Neuronal stem cell (in vitro differentiated cells): ENCODE measurements at regions not wholly inside any gene's neighbourhood (a gene's known extent, or its start where the extent isn't known, plus 50 kb on each side); places are given as distances from the start of the nearest gene placed in this dataset.

Experiments used
- DNase-seq: peaks from one replicate; pipeline ENCODE4 v3.0.0-alpha.2; 2013; ENCODE audit warnings: low spot score
- H2AFZ ChIP-seq: one replicate; pipeline ENCODE4 v1.6.1; 2013; ENCODE audit warnings: mild to moderate bottlenecking, low read length, inconsistent platforms
- H2AK5ac ChIP-seq: 2 replicates; pipeline ENCODE4 v1.6.1; 2013; ENCODE audit warnings: low read depth, mild to moderate bottlenecking, inconsistent platforms, low read length, moderate library complexity, mixed read lengths
- H2BK120ac ChIP-seq: 2 replicates; pipeline ENCODE4 v1.6.1; 2013; ENCODE audit warnings: low read depth, mild to moderate bottlenecking, inconsistent platforms, low read length, moderate library complexity, mixed read lengths
- H2BK12ac ChIP-seq: one replicate; pipeline ENCODE4 v1.6.1; 2013; ENCODE audit warnings: low read length, inconsistent platforms
- H2BK15ac ChIP-seq: 2 replicates; pipeline ENCODE4 v1.6.1; 2013; ENCODE audit warnings: mild to moderate bottlenecking, low read length, inconsistent platforms, mixed read lengths
- H2BK5ac ChIP-seq: one replicate; pipeline ENCODE4 v1.6.1; 2013; ENCODE audit warnings: inconsistent platforms, mild to moderate bottlenecking, low read length, moderate library complexity
- H3K14ac ChIP-seq: one replicate; pipeline ENCODE4 v1.6.1; 2013; ENCODE audit warnings: low read length, inconsistent platforms
- H3K18ac ChIP-seq: 2 replicates; pipeline ENCODE4 v1.6.1; 2013; ENCODE audit warnings: low read length, inconsistent platforms
- H3K23ac ChIP-seq: 2 replicates; pipeline ENCODE4 v1.6.1; 2013; ENCODE audit warnings: low read depth, mild to moderate bottlenecking, mixed read lengths, low read length, inconsistent platforms; ENCODE audit not compliant: poor library complexity
- H3K27ac ChIP-seq: replicated peaks from 3 replicates; pipeline ENCODE4 v1.5.1; 2013; ENCODE audit warnings: low read length, inconsistent platforms
- H3K27me3 ChIP-seq, 3 experiments: 2 replicates each; pipeline ENCODE4 v1.6.1; 2013; ENCODE audit warnings: low read length in 3 of 3, mild to moderate bottlenecking in 2 of 3, inconsistent platforms in 1 of 3, low read depth in 1 of 3, mixed read lengths in 1 of 3, moderate library complexity in 1 of 3; ENCODE audit not compliant: control insufficient read depth in 3 of 3, insufficient read depth in 3 of 3
- H3K36me3 ChIP-seq, 2 donors: replicated peaks in 1 of 2; 2 replicates each; pipeline ENCODE4 v1.6.1; 2013; ENCODE audit warnings: low read length in 2 of 2; ENCODE audit not compliant: control insufficient read depth in 2 of 2, insufficient read depth in 2 of 2
- H3K4ac ChIP-seq: 2 replicates; pipeline ENCODE4 v1.6.1; 2013; ENCODE audit warnings: inconsistent platforms, mild to moderate bottlenecking, low read length, moderate library complexity
- H3K4me1 ChIP-seq, 2 donors: 1 replicate in 1 of 2; 2 replicates in 1 of 2; pipeline ENCODE4 v1.6.1; 2013; ENCODE audit warnings: low read length in 2 of 2, low read depth in 1 of 2; ENCODE audit not compliant: control insufficient read depth in 2 of 2, insufficient read depth in 1 of 2
- H3K4me2 ChIP-seq: one replicate; pipeline ENCODE4 v1.6.1; 2013; ENCODE audit warnings: mild to moderate bottlenecking, low read length, inconsistent platforms; ENCODE audit not compliant: insufficient read depth, poor library complexity, severe bottlenecking
- H3K4me3 ChIP-seq, 2 donors: 2 replicates each; pipeline ENCODE4 v1.5.1; 2013; ENCODE audit warnings: low read length in 2 of 2, mild to moderate bottlenecking in 2 of 2, inconsistent platforms in 1 of 2, moderate library complexity in 1 of 2
- H3K79me1 ChIP-seq: one replicate; pipeline ENCODE4 v1.6.1; 2013; ENCODE audit warnings: low read depth, mild to moderate bottlenecking, inconsistent platforms, low read length, moderate library complexity
- H3K9ac ChIP-seq: one replicate; pipeline ENCODE4 v1.6.1; 2013; ENCODE audit warnings: mild to moderate bottlenecking, low read depth, low read length, inconsistent platforms; ENCODE audit not compliant: poor library complexity
- H3K9me3 ChIP-seq, 2 donors: replicated peaks in 1 of 2; 2 replicates each; pipeline versions ENCODE3 to v1.6.1; 2013; ENCODE audit warnings: low read length in 2 of 2, mild to moderate bottlenecking in 2 of 2, inconsistent platforms in 1 of 2, low read depth in 1 of 2, mixed read lengths in 1 of 2, moderate library complexity in 1 of 2; ENCODE audit not compliant: control insufficient read depth in 2 of 2, insufficient read depth in 1 of 2
- H4K8ac ChIP-seq: one replicate; pipeline ENCODE4 v1.6.1; 2013; ENCODE audit warnings: low read depth, mild to moderate bottlenecking, inconsistent platforms, low read length, moderate library complexity
- H4K91ac ChIP-seq: one replicate; pipeline ENCODE4 v1.6.1; 2013; ENCODE audit warnings: low read length, low read depth, mild to moderate bottlenecking, inconsistent platforms; ENCODE audit not compliant: poor library complexity
- WGBS, 2 donors: extraction: QIAGEN DNeasy Blood & Tissue Kit; methylation state at CpG; one replicate each; pipeline ENCODE4 v1.1.7; 2013; ENCODE audit warnings: missing lambda C conversion rate in 2 of 2, mixed read lengths in 1 of 2; ENCODE audit not compliant: insufficient read length in 2 of 2, insufficient replicate concordance in 1 of 2; ENCODE audit errors: extremely low coverage in 2 of 2; 5-methylcytosine and 5-hydroxymethylcytosine counted together

GRCh38 chr7:12064586-12065127 is 146.4 kb upstream of the TMEM106B start:
- H2AK5ac ChIP-seq = no peak overlapping the region
- no peak overlapping the region for H3K23ac ChIP-seq
- H2BK5ac ChIP-seq = no peak overlapping the region
- no peak overlapping the region for H3K18ac ChIP-seq
- no peak overlapping the region for H3K4ac ChIP-seq
- H3K9me3 ChIP-seq = no peaks in the 10 kb centered on the region
- H2BK12ac ChIP-seq = no peak overlapping the region
- H2BK15ac ChIP-seq = no peak overlapping the region
- H3K4me3 ChIP-seq = no peak overlapping the region
- no peak overlapping the region for H3K9ac ChIP-seq
- H3K4me1 ChIP-seq = no peaks in the 10 kb centered on the region
- H2BK120ac ChIP-seq = no peak overlapping the region
- H3K27me3 ChIP-seq = no peaks in the 10 kb centered on the region
- DNase-seq = no peak
- no peak overlapping the region for H2AFZ ChIP-seq
- no peak overlapping the region for H3K14ac ChIP-seq
- WGBS, 2 donors = no CpG with 5 or more reads among the region's 1 CpG
- no peak overlapping the region for H4K91ac ChIP-seq
- H3K4me2 ChIP-seq = no peak overlapping the region
- H3K79me1 ChIP-seq = no peaks in the 10 kb centered on the region
- no peak overlapping the region for H4K8ac ChIP-seq
- no peaks in the 10 kb centered on the region for H3K36me3 ChIP-seq
- no peak overlapping the region for H3K27ac ChIP-seq

DNA sequence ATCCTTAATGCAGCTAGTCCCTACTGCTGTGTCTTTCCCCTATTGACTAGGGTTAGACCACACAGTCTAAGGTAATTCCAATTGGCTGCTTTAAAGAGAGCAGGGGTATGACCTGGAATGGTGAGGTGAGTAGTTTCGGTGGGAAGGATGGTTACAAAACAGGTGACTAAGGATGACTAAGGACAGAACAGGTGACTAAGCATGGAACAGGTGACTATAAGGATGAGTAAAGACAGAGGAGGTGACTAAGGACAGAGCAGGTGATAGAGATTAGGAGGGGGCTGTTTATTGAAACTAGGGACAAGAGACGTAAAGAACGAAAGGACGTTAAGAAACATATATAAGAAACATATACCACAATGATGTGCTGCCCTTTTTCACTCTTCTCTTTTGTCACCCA is 145.1 kb upstream of the TMEM106B start:
- Histone ChIP-seq H2AFZ (no peak overlapping the region), H3K36me3 (no peaks in the 10 kb centered on the region), H2BK15ac (no peak overlapping the region), H2BK120ac (no peak overlapping the region), H3K27me3 (no peaks in the 10 kb centered on the region), H3K9me3 (no peaks in the 10 kb centered on the region), H2AK5ac (no peak overlapping the region), H2BK5ac (no peak overlapping the region), H3K23ac (no peak overlapping the region), H3K4me1 (no peaks in the 10 kb centered on the region), H3K4me2 (no peak overlapping the region), H3K14ac (no peak overlapping the region), H2BK12ac (no peak overlapping the region), H3K4me3 (no peak overlapping the region), H3K18ac (no peak overlapping the region), H4K91ac (no peak overlapping the region), H3K4ac (no peak overlapping the region), H3K9ac (no peak overlapping the region), H3K79me1 (no peaks in the 10 kb centered on the region), H4K8ac (no peak overlapping the region), H3K27ac (no peak overlapping the region)
- no peak for DNase-seq
- no CpG with 5 or more reads among the region's 4 CpGs for WGBS, 2 donors

DNA sequence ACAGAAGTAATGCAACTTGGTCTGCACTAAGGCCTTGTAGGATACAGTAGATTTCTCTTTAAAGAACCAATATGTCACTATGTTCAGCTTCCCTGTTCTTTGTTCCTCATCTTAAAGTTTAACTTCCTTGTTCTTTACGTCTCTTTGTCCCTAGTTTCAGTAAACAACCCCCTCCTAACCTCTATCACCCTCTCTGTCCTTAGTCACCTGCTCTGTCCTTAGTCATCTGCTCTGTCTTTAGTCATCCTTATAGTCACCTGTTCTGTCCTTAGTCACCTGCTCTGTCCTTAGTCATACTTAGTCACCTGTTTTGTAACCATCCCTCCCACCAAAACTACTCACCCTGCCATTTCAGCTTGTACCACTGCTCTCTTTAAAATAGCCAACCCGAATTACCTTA is 144.6 kb upstream of the TMEM106B start:
- DNase-seq = no peak
- no peak overlapping the region for H3K4me2 ChIP-seq
- H3K27me3 ChIP-seq = no peaks in the 10 kb centered on the region

GRCh38 chr7:12067156-12067831 is 143.8 kb upstream of the TMEM106B start:
- Histone ChIP-seq H2BK15ac (no peak overlapping the region), H4K91ac (no peak overlapping the region), H4K8ac (no peak overlapping the region), H3K14ac (no peak overlapping the region), H3K9me3 (no peaks in the 10 kb centered on the region), H2AFZ (peak overlapping the region; percentile 2), H3K23ac (no peak overlapping the region), H3K18ac (no peak overlapping the region), H3K9ac (no peak overlapping the region), H3K4me2 (no peak overlapping the region), H3K36me3 (no peaks in the 10 kb centered on the region), H2BK5ac (no peak overlapping the region), H3K4me1 (no peaks in the 10 kb centered on the region), H3K27me3 (no peaks in the 10 kb centered on the region), H3K79me1 (no peaks in the 10 kb centered on the region), H2AK5ac (no peak overlapping the region), H3K27ac (no peak overlapping the region), H3K4ac (no peak overlapping the region), H3K4me3 (no peak overlapping the region), H2BK120ac (no peak overlapping the region), H2BK12ac (no peak overlapping the region)
- DNase-seq = peak; percentile 62
- no CpG with 5 or more reads among the region's 13 CpGs for WGBS, 2 donors

More for the DNA sequence above, 144.6 kb upstream of the TMEM106B start:
- H3K9me3 ChIP-seq = no peaks in the 10 kb centered on the region
- no peak overlapping the region for H2BK15ac ChIP-seq
- no peak overlapping the region for H3K18ac ChIP-seq
- H3K9ac ChIP-seq = peak overlapping the region; percentile 44
- H4K8ac ChIP-seq = no peak overlapping the region
- H2BK5ac ChIP-seq = no peak overlapping the region
- H2AK5ac ChIP-seq = no peak overlapping the region
- H3K23ac ChIP-seq = no peak overlapping the region
- H3K14ac ChIP-seq = no peak overlapping the region
- peak overlapping the region; percentile 2 for H2AFZ ChIP-seq
- H2BK12ac ChIP-seq = no peak overlapping the region
- no peak overlapping the region for H2BK120ac ChIP-seq
- H3K27ac ChIP-seq = no peak overlapping the region
- H3K4me3 ChIP-seq = no peak overlapping the region
- WGBS, 2 donors = no CpG with 5 or more reads among the region's 2 CpGs
- no peak overlapping the region for H3K4ac ChIP-seq
- no peaks in the 10 kb centered on the region for H3K4me1 ChIP-seq
- no peak overlapping the region for H4K91ac ChIP-seq
- no peaks in the 10 kb centered on the region for H3K79me1 ChIP-seq
- no peaks in the 10 kb centered on the region for H3K36me3 ChIP-seq
